HL-60 (cell line): ENCODE measurements at regions not wholly inside any gene's neighbourhood (a gene's known extent, or its start where the extent isn't known, plus 50 kb on each side); places are given as distances from the start of the nearest gene placed in this dataset.

Experiments used
- DNase-seq, 2 experiments: peaks; one replicate each; pipeline ENCODE4 v3.0.0-alpha.2; 2010 to 2020; ENCODE audit warnings: low read depth in 1 of 2, low spot score in 1 of 2
- H3K27ac ChIP-seq: fragments of 250-450 bp; sonication (Bioruptor Pico); replicated peaks from 2 replicates; pipeline ENCODE4 v1.5.1; 2020; ENCODE audit warnings: mild to moderate bottlenecking, moderate library complexity
- H3K27me3 ChIP-seq: fragments of 250-450 bp; sonication (Bioruptor Pico); 2 replicates; pipeline ENCODE4 v1.5.1; 2021; ENCODE audit warnings: mild to moderate bottlenecking, moderate library complexity; ENCODE audit not compliant: insufficient read depth, poor library complexity, severe bottlenecking
- H3K4me3 ChIP-seq: replicated peaks from 2 replicates; pipeline ENCODE4 v1.5.1; 2011; ENCODE audit warnings: mild to moderate bottlenecking, control low read depth, low read length; ENCODE audit not compliant: insufficient read depth
- GABPA ChIP-seq: IDR thresholded peaks from 2 replicates; pipeline ENCODE4 v1.6.1; 2012; ENCODE audit warnings: low read depth
- POLR2AphosphoS5 ChIP-seq: IDR thresholded peaks from 2 replicates; pipeline ENCODE4 v1.6.1; 2012; ENCODE audit warnings: low read depth
- SPI1 ChIP-seq: IDR thresholded peaks from 2 replicates; pipeline ENCODE4 v1.6.1; 2012; ENCODE audit warnings: low read depth, mild to moderate bottlenecking, borderline replicate concordance
- TF ChIP-seq, protein P1 (sequence below): IDR thresholded peaks from 2 replicates; pipeline ENCODE4 v1.6.1; 2012; ENCODE audit warnings: low read depth; ENCODE audit not compliant: insufficient replicate concordance
- TF ChIP-seq, protein P2 (sequence below): IDR thresholded peaks from one replicate; pipeline ENCODE4 v1.5.1; 2011; ENCODE audit warnings: low read length, control low read depth, inconsistent platforms; ENCODE audit not compliant: insufficient read depth

DNA sequence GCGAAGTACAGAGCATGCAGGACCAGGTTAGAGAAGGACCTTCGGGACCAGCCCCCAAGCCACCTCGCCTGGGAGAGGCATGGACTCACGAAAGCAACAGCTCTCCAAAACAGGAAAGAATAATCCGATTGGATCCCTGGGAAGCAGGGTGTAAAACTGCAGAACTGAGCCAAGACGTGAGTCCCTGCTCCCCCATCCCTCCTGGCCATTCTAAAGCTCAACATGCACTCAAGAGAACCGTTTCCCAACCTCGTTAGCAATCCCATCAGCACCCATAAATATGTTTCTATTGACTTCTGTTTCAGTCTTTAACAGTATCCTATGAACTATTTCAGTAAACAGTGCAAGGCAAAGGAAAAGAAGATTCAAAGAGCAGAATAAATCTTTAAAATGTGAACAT, 167.0 kb downstream of the COPRS start:
- no peaks in the 10 kb centered on the region for H3K27me3 ChIP-seq
- no peak overlapping the region for H3K4me3 ChIP-seq
- no peak for TF ChIP-seq SPI1
- TF ChIP-seq, protein P1, sequence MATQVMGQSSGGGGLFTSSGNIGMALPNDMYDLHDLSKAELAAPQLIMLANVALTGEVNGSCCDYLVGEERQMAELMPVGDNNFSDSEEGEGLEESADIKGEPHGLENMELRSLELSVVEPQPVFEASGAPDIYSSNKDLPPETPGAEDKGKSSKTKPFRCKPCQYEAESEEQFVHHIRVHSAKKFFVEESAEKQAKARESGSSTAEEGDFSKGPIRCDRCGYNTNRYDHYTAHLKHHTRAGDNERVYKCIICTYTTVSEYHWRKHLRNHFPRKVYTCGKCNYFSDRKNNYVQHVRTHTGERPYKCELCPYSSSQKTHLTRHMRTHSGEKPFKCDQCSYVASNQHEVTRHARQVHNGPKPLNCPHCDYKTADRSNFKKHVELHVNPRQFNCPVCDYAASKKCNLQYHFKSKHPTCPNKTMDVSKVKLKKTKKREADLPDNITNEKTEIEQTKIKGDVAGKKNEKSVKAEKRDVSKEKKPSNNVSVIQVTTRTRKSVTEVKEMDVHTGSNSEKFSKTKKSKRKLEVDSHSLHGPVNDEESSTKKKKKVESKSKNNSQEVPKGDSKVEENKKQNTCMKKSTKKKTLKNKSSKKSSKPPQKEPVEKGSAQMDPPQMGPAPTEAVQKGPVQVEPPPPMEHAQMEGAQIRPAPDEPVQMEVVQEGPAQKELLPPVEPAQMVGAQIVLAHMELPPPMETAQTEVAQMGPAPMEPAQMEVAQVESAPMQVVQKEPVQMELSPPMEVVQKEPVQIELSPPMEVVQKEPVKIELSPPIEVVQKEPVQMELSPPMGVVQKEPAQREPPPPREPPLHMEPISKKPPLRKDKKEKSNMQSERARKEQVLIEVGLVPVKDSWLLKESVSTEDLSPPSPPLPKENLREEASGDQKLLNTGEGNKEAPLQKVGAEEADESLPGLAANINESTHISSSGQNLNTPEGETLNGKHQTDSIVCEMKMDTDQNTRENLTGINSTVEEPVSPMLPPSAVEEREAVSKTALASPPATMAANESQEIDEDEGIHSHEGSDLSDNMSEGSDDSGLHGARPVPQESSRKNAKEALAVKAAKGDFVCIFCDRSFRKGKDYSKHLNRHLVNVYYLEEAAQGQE, result no peak
- TF ChIP-seq, protein P2, sequence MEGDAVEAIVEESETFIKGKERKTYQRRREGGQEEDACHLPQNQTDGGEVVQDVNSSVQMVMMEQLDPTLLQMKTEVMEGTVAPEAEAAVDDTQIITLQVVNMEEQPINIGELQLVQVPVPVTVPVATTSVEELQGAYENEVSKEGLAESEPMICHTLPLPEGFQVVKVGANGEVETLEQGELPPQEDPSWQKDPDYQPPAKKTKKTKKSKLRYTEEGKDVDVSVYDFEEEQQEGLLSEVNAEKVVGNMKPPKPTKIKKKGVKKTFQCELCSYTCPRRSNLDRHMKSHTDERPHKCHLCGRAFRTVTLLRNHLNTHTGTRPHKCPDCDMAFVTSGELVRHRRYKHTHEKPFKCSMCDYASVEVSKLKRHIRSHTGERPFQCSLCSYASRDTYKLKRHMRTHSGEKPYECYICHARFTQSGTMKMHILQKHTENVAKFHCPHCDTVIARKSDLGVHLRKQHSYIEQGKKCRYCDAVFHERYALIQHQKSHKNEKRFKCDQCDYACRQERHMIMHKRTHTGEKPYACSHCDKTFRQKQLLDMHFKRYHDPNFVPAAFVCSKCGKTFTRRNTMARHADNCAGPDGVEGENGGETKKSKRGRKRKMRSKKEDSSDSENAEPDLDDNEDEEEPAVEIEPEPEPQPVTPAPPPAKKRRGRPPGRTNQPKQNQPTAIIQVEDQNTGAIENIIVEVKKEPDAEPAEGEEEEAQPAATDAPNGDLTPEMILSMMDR, result no peak
- TF ChIP-seq POLR2AphosphoS5, result no peak
- TF ChIP-seq GABPA, result no peak
- DNase-seq, result no peak
- no peak overlapping the region for H3K27ac ChIP-seq

DNA sequence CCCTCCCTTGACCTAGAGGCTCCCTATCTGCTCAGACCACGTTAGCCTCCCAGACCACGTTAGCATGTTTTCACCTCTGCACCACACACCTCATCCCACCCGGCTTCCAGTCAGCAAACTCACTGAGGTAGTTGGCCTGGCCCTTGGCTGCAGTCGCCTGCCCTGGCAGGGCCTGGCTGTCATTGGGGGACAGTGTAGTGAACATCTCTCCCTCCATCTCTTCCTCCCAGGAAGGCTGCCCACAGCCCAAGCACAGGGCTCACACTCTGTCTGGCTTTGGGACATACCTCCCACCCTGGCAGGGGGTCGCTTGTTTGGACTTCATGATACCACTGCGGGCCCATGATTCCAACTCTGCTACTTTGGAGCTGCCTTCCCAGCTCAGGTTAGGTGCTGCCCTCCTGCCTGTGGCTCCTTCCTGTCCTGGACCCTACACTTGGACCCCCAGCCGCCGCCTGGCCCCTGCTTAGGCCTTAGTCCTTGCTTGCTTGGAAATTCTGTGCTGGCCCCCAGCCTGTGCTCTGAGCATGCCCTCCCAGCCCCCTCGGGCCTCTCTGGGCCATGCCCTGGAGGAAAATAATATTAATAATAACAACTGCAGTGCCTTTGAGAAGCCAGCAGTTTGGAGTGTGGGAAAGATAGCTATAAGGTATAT, 167.7 kb downstream of the COPRS start:
- DNase-seq, result no peak
- TF ChIP-seq, protein P2, result no peak
- no peak for TF ChIP-seq SPI1
- no peak for TF ChIP-seq GABPA
- TF ChIP-seq POLR2AphosphoS5, result no peak
- TF ChIP-seq, protein P1, result no peak
- no peak overlapping the region for H3K27ac ChIP-seq
- no peak overlapping the region for H3K4me3 ChIP-seq
- no peaks in the 10 kb centered on the region for H3K27me3 ChIP-seq

DNA sequence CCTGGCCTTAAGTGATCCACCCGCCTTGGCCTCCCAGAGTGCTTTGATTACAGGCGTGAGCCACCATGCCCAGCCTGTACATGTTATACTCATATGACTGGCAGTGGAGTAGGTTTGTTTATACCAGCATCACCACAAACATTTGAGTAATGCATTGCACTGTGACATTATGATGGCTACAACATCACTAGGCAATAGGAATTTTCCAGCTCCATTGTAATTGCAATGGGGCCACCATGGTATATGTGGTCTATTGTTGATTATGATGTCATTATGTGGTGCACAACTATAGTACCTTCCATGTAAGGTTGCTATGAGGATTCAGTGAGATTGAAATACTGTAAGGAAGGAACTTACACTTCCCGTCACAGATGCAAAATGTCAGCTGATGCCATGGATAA, 168.9 kb downstream of the COPRS start:
- no peaks in the 10 kb centered on the region for H3K27me3 ChIP-seq
- no peak overlapping the region for H3K27ac ChIP-seq
- DNase-seq, result no peak
- no peak overlapping the region for H3K4me3 ChIP-seq
- TF ChIP-seq POLR2AphosphoS5, result no peak
- TF ChIP-seq SPI1, result no peak
- TF ChIP-seq, protein P2, result no peak
- no peak for TF ChIP-seq GABPA
- TF ChIP-seq, protein P1, result no peak
